Mammary epithelial cell (primary cell): ENCODE measurements at regions not wholly inside any gene's neighbourhood (a gene's known extent, or its start where the extent isn't known, plus 50 kb on each side); places are given as distances from the start of the nearest gene placed in this dataset.
A peak's percentile ranks its signal among the peaks of the same experiment; 100 is the strongest.

ENCODE experiments used
- CTCF ChIP-seq, 2 donors: IDR thresholded peaks in 1 of 2; conservative IDR thresholded peaks in 1 of 2; 2 replicates each; pipeline ENCODE4 v1.5.1; 2011 to 2012; ENCODE audit warnings: inconsistent platforms in 2 of 2, low read length in 2 of 2, mild to moderate bottlenecking in 2 of 2, control low read depth in 1 of 2, low read depth in 1 of 2; ENCODE audit not compliant: insufficient read depth in 1 of 2; ENCODE audit errors: extremely low read depth in 1 of 2
- EZH2 ChIP-seq: IDR thresholded peaks from 2 replicates; pipeline ENCODE4 v1.6.1; 2012; ENCODE audit warnings: low read length, inconsistent platforms, borderline replicate concordance

- peak in 1 of 2 donors; percentile 5 for TF ChIP-seq CTCF (conservative IDR thresholded peaks at IDR 0.05 in 1 of 2, IDR thresholded peaks at IDR 0.05 in 1 of 2; ENCODE audit: extremely low read depth in 1 of 2, insufficient read depth in 1 of 2, low read depth in 1 of 2, low read length in 2 of 2)
- no peak for TF ChIP-seq EZH2
Measured at GRCh38 chr2:20913491-20913890, 90.6 kb upstream of the LDAH start.
